IPS-18a (cell line): ENCODE measurements at regions not wholly inside any gene's neighbourhood (a gene's known extent, or its start where the extent isn't known, plus 50 kb on each side); places are given as distances from the start of the nearest gene placed in this dataset.

Experiments
- H3K27ac ChIP-seq: one replicate; pipeline ENCODE4 v1.5.1; 2013; ENCODE audit warnings: low read length
- H3K27me3 ChIP-seq: one replicate; pipeline ENCODE4 v1.6.1; 2013; ENCODE audit warnings: mild to moderate bottlenecking, low read length; ENCODE audit not compliant: control insufficient read depth, insufficient read depth
- H3K36me3 ChIP-seq: one replicate; pipeline ENCODE4 v1.6.1; 2013; ENCODE audit warnings: low read depth, low read length; ENCODE audit not compliant: control insufficient read depth
- H3K4me1 ChIP-seq: one replicate; pipeline ENCODE4 v1.6.1; 2013; ENCODE audit warnings: low read depth, low read length; ENCODE audit not compliant: control insufficient read depth
- H3K4me3 ChIP-seq: one replicate; pipeline ENCODE4 v1.5.1; 2013; ENCODE audit warnings: low read length
- H3K9ac ChIP-seq: one replicate; pipeline ENCODE4 v1.6.1; 2013; ENCODE audit warnings: mild to moderate bottlenecking, low read length, moderate library complexity
- H3K9me3 ChIP-seq: one replicate; pipeline ENCODE4 v1.6.1; 2013; ENCODE audit warnings: low read depth, low read length; ENCODE audit not compliant: control insufficient read depth

- no peaks in the 10 kb centered on the region for H3K4me1 ChIP-seq
These were observed 2254.0 kb downstream of the LRRC4C start for GRCh38 chr11:39205236-39205995.

DNA sequence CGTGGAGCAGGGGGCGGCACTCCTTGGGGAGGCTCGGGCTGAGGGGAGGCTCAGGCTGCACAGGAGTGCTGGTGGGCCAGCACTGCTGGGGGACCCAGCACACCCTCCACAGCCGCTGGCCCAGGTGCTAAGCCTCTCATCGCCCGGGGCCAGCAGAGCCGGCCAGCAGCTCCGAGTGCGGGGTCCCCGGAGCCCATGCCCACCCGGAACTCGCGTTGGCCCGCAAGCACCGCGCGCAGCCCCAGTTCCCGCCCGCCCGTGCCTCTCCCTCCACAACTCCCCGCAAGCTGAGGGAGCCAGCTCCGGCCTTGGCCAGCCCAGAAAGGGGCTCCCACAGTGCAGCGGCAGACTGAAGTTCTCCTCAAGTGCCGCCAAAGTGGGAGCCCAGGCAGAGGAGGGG, 2266.8 kb downstream of the LRRC4C start:
- Histone ChIP-seq H3K4me3 (no peak overlapping the region), H3K9me3 (no peaks in the 10 kb centered on the region), H3K27me3 (no peaks in the 10 kb centered on the region), H3K36me3 (no peaks in the 10 kb centered on the region), H3K4me1 (peaks cover 12% of the 10 kb centered on the region), H3K27ac (no peak overlapping the region), H3K9ac (no peak overlapping the region)

More at GRCh38 chr11:39205236-39205995, 2254.0 kb downstream of the LRRC4C start:
- Histone ChIP-seq H3K4me3 (no peak overlapping the region), H3K36me3 (no peaks in the 10 kb centered on the region), H3K27me3 (no peaks in the 10 kb centered on the region), H3K27ac (no peak overlapping the region), H3K9ac (no peak overlapping the region), H3K9me3 (no peaks in the 10 kb centered on the region)

- no peak overlapping the region for H3K9ac ChIP-seq
- H3K9me3 ChIP-seq = no peaks in the 10 kb centered on the region
- H3K27ac ChIP-seq = no peak overlapping the region
- no peaks in the 10 kb centered on the region for H3K27me3 ChIP-seq
- no peak overlapping the region for H3K4me3 ChIP-seq
- H3K36me3 ChIP-seq = no peaks in the 10 kb centered on the region
- peaks cover 12% of the 10 kb centered on the region for H3K4me1 ChIP-seq
These were observed 2268.7 kb downstream of the LRRC4C start for GRCh38 chr11:39190751-39191150.

GRCh38 chr11:39177678-39178077, 2281.8 kb downstream of the LRRC4C start:
- Histone ChIP-seq H3K27ac (no peak overlapping the region), H3K4me3 (no peak overlapping the region), H3K4me1 (peaks cover 11% of the 10 kb centered on the region), H3K9me3 (no peaks in the 10 kb centered on the region), H3K9ac (no peak overlapping the region), H3K36me3 (no peaks in the 10 kb centered on the region), H3K27me3 (no peaks in the 10 kb centered on the region)

DNA sequence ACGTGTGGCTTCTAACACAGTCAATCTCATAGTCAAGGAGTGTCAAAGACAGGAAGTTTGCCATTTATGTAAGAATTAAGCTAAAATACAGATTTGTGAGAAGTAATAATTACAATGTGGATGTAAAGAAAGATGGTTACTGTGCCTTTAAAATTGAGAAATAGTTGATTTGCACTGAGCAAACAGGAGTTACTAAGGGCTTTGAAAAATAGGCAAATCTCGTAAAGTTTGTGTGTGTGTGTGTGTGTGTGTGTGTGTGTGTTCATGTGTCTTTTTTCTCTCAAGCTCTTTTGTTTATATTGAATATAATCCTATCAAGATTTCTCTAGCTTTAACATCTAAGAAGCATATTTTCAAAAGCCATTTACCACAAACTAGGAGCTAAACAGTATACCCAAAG, 2284.5 kb downstream of the LRRC4C start:
- Histone ChIP-seq H3K4me1 (no peaks in the 10 kb centered on the region), H3K36me3 (no peaks in the 10 kb centered on the region), H3K9me3 (no peaks in the 10 kb centered on the region), H3K4me3 (no peak overlapping the region), H3K9ac (no peak overlapping the region), H3K27ac (no peak overlapping the region), H3K27me3 (no peaks in the 10 kb centered on the region)

DNA sequence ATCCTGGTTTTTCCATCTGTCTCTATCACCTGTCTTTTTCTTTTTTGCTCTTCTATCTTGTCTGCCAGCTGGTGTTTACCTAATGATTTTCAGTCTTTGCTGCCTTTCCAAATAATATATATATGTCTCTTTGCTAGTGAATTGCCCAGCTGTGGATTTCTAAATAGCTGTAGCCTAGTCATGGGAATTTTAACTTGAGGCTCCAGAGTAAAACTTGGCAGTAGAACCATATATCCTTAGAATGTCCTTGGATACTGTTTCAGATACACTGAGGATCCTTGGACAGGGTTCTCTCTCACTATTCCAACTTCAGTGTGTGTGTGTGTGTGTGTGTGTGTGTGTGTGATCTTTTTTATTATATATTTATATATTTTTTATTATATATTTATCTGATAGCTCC, 2285.3 kb downstream of the LRRC4C start:
- no peaks in the 10 kb centered on the region for H3K4me1 ChIP-seq
- H3K4me3 ChIP-seq = no peak overlapping the region
- H3K9ac ChIP-seq = no peak overlapping the region
- H3K27me3 ChIP-seq = no peaks in the 10 kb centered on the region
- H3K9me3 ChIP-seq = no peaks in the 10 kb centered on the region
- H3K36me3 ChIP-seq = no peaks in the 10 kb centered on the region
- H3K27ac ChIP-seq = no peak overlapping the region

- Histone ChIP-seq H3K9me3 (no peaks in the 10 kb centered on the region), H3K4me3 (no peak overlapping the region), H3K36me3 (no peaks in the 10 kb centered on the region), H3K27me3 (no peaks in the 10 kb centered on the region), H3K4me1 (no peaks in the 10 kb centered on the region), H3K27ac (no peak overlapping the region), H3K9ac (no peak overlapping the region)
These were observed 2294.4 kb downstream of the LRRC4C start for GRCh38 chr11:39165021-39165420.

DNA sequence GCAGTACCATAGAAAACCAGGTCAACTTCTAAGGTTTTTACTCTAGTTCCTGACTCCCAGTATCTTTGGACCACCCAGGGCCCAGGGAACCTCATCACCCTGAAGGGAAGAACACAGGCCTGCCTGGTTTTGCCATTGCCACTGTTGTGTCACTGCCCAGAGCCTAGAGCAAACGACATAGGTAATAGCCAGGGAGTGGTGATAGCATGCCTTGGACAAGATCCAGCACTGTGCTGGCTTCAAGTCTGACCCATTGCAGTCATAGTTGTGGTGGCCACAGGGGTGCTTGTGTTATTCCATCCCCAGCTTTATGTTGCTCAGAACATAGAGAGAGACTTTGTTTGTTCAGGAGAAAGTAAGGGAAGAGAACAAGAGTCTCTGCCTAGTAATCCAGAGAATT, 2310.2 kb downstream of the LRRC4C start:
- Histone ChIP-seq H3K27ac (no peak overlapping the region), H3K4me3 (no peak overlapping the region), H3K9me3 (no peaks in the 10 kb centered on the region), H3K36me3 (no peaks in the 10 kb centered on the region), H3K27me3 (no peaks in the 10 kb centered on the region), H3K9ac (no peak overlapping the region), H3K4me1 (no peaks in the 10 kb centered on the region)

GRCh38 chr11:39145346-39145745, 2314.1 kb downstream of the LRRC4C start:
- H3K9me3 ChIP-seq = no peaks in the 10 kb centered on the region
- H3K4me3 ChIP-seq = no peak overlapping the region
- no peaks in the 10 kb centered on the region for H3K36me3 ChIP-seq
- no peak overlapping the region for H3K27ac ChIP-seq
- H3K27me3 ChIP-seq = no peaks in the 10 kb centered on the region
- H3K9ac ChIP-seq = no peak overlapping the region
- H3K4me1 ChIP-seq = no peaks in the 10 kb centered on the region

- Histone ChIP-seq H3K4me3 (no peak overlapping the region), H3K4me1 (no peaks in the 10 kb centered on the region), H3K9me3 (no peaks in the 10 kb centered on the region), H3K36me3 (no peaks in the 10 kb centered on the region), H3K27ac (no peak overlapping the region), H3K27me3 (no peaks in the 10 kb centered on the region), H3K9ac (no peak overlapping the region)
These were observed 2314.9 kb downstream of the LRRC4C start for GRCh38 chr11:39144351-39145130.

DNA sequence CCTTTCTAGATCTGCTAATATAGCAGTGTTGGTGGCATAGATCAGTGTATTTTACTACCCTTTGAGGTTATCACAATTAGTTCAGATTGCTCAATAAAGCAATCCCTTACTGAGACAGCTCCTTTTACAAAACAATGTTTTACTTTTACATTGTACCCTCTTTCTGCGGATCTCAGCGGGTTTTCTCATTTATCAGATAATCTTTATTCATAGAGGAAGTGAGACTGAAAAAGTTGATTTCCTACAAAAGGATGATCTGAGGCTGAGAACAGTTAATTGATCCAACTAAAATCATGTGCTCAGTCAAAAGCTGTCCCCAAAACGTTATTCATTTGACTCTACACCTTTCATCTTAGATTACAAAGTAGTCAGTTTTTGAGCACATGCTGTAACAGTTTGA, 2319.9 kb downstream of the LRRC4C start:
- H3K27me3 ChIP-seq = no peaks in the 10 kb centered on the region
- no peaks in the 10 kb centered on the region for H3K36me3 ChIP-seq
- no peak overlapping the region for H3K4me3 ChIP-seq
- no peaks in the 10 kb centered on the region for H3K4me1 ChIP-seq
- no peaks in the 10 kb centered on the region for H3K9me3 ChIP-seq
- no peak overlapping the region for H3K27ac ChIP-seq
- H3K9ac ChIP-seq = no peak overlapping the region

DNA sequence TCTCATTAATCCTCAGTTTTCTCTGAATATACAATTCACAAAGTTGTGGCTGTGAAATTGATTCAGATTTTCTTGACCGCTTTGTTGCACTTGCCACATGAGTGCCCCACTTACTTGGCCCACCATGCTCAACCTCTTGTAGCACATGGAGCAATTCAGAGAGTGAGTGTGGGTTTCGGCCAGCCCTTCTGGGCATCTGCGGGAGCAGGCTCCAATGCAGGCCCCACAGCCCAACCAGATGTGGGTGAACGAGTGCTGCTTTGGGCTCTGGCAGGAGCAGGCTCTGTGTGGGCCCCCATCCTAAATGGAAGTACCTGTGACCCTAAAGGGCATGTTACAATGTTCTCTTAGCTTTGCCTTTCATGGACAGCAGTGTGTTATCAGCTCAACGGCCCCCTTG, 2338.6 kb downstream of the LRRC4C start:
- H3K9me3 ChIP-seq = peaks cover 4% of the 10 kb centered on the region
- H3K4me1 ChIP-seq = no peaks in the 10 kb centered on the region
- H3K36me3 ChIP-seq = no peaks in the 10 kb centered on the region
- H3K27me3 ChIP-seq = no peaks in the 10 kb centered on the region
- H3K9ac ChIP-seq = no peak overlapping the region
- H3K4me3 ChIP-seq = no peak overlapping the region
- no peak overlapping the region for H3K27ac ChIP-seq
